H1 (cell line): ENCODE measurements at regions not wholly inside any gene's neighbourhood (a gene's known extent, or its start where the extent isn't known, plus 50 kb on each side); places are given as distances from the start of the nearest gene placed in this dataset.

ENCODE experiments used
- CTCF ChIA-PET: fragments of 300-600 bp; sonication (Branson Sonifier 250); formaldehyde crosslinking; loops from one replicate; lab custom pipeline; 2021; ENCODE audit not compliant: partially characterized antibody; lab: Charles Lee
- POLR2A ChIA-PET: fragments of 300-600 bp; sonication (Branson Sonifier 250); formaldehyde crosslinking; loops from one replicate; lab custom pipeline; 2021; ENCODE audit warnings: inconsistent platforms; ENCODE audit not compliant: partially characterized antibody; lab: Charles Lee
- DNase-seq, 2 experiments: peaks; one replicate each; pipeline versions ENCODE4 v3.0.0 to v3.0.0-alpha.2; 2010 to 2022; ENCODE audit warnings: low spot score in 2 of 2, low read depth in 1 of 2, mixed read lengths in 1 of 2
- FAIRE-seq: peaks from 2 replicates; lab custom pipeline; 2011; peaks lifted over from hg19 to GRCh38; lab: Jason Lieb, UNC
- H2AFZ ChIP-seq: 2 replicates; pipeline ENCODE4 v1.8.1; 2012; ENCODE audit warnings: low read length, inconsistent platforms
- H2AK5ac ChIP-seq: 2 replicates; pipeline ENCODE4 v1.6.1; 2013; ENCODE audit warnings: low read depth, low read length
- H2BK120ac ChIP-seq: replicated peaks from 2 replicates; pipeline ENCODE3; 2013; ENCODE audit warnings: low read depth, low read length, inconsistent platforms
- H2BK12ac ChIP-seq: 2 replicates; pipeline ENCODE4 v1.6.1; 2013; ENCODE audit warnings: low read depth, low read length
- H2BK15ac ChIP-seq: 2 replicates; pipeline ENCODE4 v1.6.1; 2013; ENCODE audit warnings: low read length
- H2BK20ac ChIP-seq: 2 replicates; pipeline ENCODE4 v1.6.1; 2013; ENCODE audit warnings: low read length
- H2BK5ac ChIP-seq: 2 replicates; pipeline ENCODE4 v1.6.1; 2013; ENCODE audit warnings: low read depth, low read length
- H3K14ac ChIP-seq: 2 replicates; pipeline ENCODE4 v1.6.1; 2013; ENCODE audit warnings: inconsistent platforms; ENCODE audit not compliant: insufficient read length
- H3K18ac ChIP-seq: 2 replicates; pipeline ENCODE4 v1.6.1; 2013; ENCODE audit warnings: low read length; ENCODE audit errors: extremely low read depth
- H3K23ac ChIP-seq: 2 replicates; pipeline ENCODE4 v1.6.1; 2013; ENCODE audit warnings: inconsistent platforms; ENCODE audit not compliant: insufficient read length
- H3K23me2 ChIP-seq: 2 replicates; pipeline ENCODE4 v1.6.1; 2013; ENCODE audit warnings: low read depth, low read length
- H3K27ac ChIP-seq: 2 replicates; pipeline ENCODE4 v1.6.1; 2011; ENCODE audit warnings: low read depth, low read length, inconsistent platforms
- H3K27me3 ChIP-seq, 4 experiments: replicated peaks in 1 of 4; 1 replicate in 1 of 4; 2 replicates in 3 of 4; pipeline versions ENCODE4 v1.6.1 to v1.8.1; 2011 to 2013; ENCODE audit warnings: low read length in 3 of 4, mild to moderate bottlenecking in 3 of 4, inconsistent platforms in 2 of 4, mixed read lengths in 2 of 4, moderate library complexity in 1 of 4; ENCODE audit not compliant: control insufficient read depth in 3 of 4, insufficient read depth in 3 of 4; ENCODE audit errors: extremely low read depth in 1 of 4
- H3K36me3 ChIP-seq, 4 experiments: 2 replicates each; pipeline versions ENCODE4 v1.6.1 to v1.8.1; 2011 to 2013; ENCODE audit warnings: mild to moderate bottlenecking in 4 of 4, low read length in 3 of 4, moderate library complexity in 2 of 4, control low read depth in 1 of 4, inconsistent platforms in 1 of 4; ENCODE audit not compliant: insufficient read depth in 4 of 4, control insufficient read depth in 2 of 4
- H3K4ac ChIP-seq: replicated peaks from 2 replicates; pipeline ENCODE3; 2013; ENCODE audit warnings: low read length, low read depth, mixed read lengths, inconsistent platforms; ENCODE audit not compliant: insufficient read length
- H3K4me1 ChIP-seq, 4 experiments: replicated peaks in 1 of 4; 1 replicate in 1 of 4; 2 replicates in 3 of 4; pipeline versions ENCODE4 v1.6.1 to v1.8.1; 2011 to 2013; ENCODE audit warnings: low read length in 3 of 4, inconsistent platforms in 2 of 4, mixed read lengths in 1 of 4; ENCODE audit not compliant: insufficient read depth in 4 of 4, control insufficient read depth in 3 of 4
- H3K4me2 ChIP-seq, 2 experiments: 2 replicates each; pipeline versions ENCODE4 v1.6.1 to v1.8.1; 2011 to 2013; ENCODE audit warnings: low read depth in 2 of 2, low read length in 2 of 2, control low read depth in 1 of 2, inconsistent platforms in 1 of 2, mild to moderate bottlenecking in 1 of 2; ENCODE audit not compliant: insufficient read depth in 1 of 2
- H3K4me3 ChIP-seq, 4 experiments: fragments of 200-600, 300-600 bp in 1 of 4; sonication (generic), shearing (Covaris generic), sonication (Bioruptor Twin) in 1 of 4; 2 replicates each; pipeline versions ENCODE4 v1.5.1 to v1.8.1; 2011 to 2016; ENCODE audit warnings: low read length in 4 of 4, low read depth in 3 of 4, control low read depth in 2 of 4, inconsistent platforms in 2 of 4, mild to moderate bottlenecking in 2 of 4, mixed read lengths in 1 of 4, moderate library complexity in 1 of 4; ENCODE audit not compliant: insufficient read depth in 2 of 4; ENCODE audit errors: extremely low read depth in 1 of 4
- H3K56ac ChIP-seq: replicated peaks from 2 replicates; pipeline ENCODE3; 2013; ENCODE audit warnings: low read depth, mild to moderate bottlenecking, mixed read lengths, low read length, inconsistent platforms; ENCODE audit not compliant: insufficient read length
- H3K79me1 ChIP-seq: 2 replicates; pipeline ENCODE4 v1.6.1; 2013; ENCODE audit warnings: low read depth, low read length, control low read depth
- H3K79me2 ChIP-seq, 2 experiments: 2 replicates each; pipeline versions ENCODE4 v1.6.1 to v1.8.1; 2012 to 2013; ENCODE audit warnings: low read length in 2 of 2, mild to moderate bottlenecking in 2 of 2, inconsistent platforms in 1 of 2; ENCODE audit not compliant: insufficient read depth in 2 of 2, control insufficient read depth in 1 of 2
- H3K9ac ChIP-seq, 4 experiments: replicated peaks in 1 of 4; 1 replicate in 1 of 4; 2 replicates in 3 of 4; pipeline versions ENCODE4 v1.6.1 to v1.8.1; 2011 to 2013; ENCODE audit warnings: low read depth in 3 of 4, low read length in 3 of 4, control low read depth in 2 of 4, mild to moderate bottlenecking in 2 of 4, moderate library complexity in 2 of 4, inconsistent platforms in 1 of 4; ENCODE audit errors: extremely low read depth in 1 of 4
- H3K9me3 ChIP-seq, 2 experiments: 2 replicates each; pipeline versions ENCODE4 v1.6.1 to v1.8.1; 2012 to 2013; ENCODE audit warnings: mild to moderate bottlenecking in 2 of 2, moderate library complexity in 2 of 2, control low read depth in 1 of 2, inconsistent platforms in 1 of 2, low read depth in 1 of 2, low read length in 1 of 2, mixed read lengths in 1 of 2; ENCODE audit not compliant: insufficient read depth in 2 of 2
- H4K20me1 ChIP-seq, 2 experiments: replicated peaks in 1 of 2; 2 replicates each; pipeline versions ENCODE3 to v1.8.1; 2011 to 2013; ENCODE audit warnings: inconsistent platforms in 2 of 2, low read length in 2 of 2, mild to moderate bottlenecking in 1 of 2; ENCODE audit not compliant: insufficient read depth in 2 of 2, control insufficient read depth in 1 of 2
- H4K5ac ChIP-seq: 2 replicates; pipeline ENCODE4 v1.6.1; 2013; ENCODE audit warnings: low read length, low read depth, mixed read lengths, inconsistent platforms; ENCODE audit not compliant: insufficient read length
- H4K8ac ChIP-seq: 2 replicates; pipeline ENCODE4 v1.8.0; 2013; ENCODE audit warnings: mild to moderate bottlenecking, moderate library complexity, low read length, inconsistent platforms; ENCODE audit not compliant: insufficient read depth; ENCODE audit errors: extremely low read depth
- H4K91ac ChIP-seq: replicated peaks from 2 replicates; pipeline ENCODE3; 2013; ENCODE audit warnings: low read length, mixed read lengths, inconsistent platforms; ENCODE audit not compliant: insufficient read length
- BCL11A ChIP-seq, 2 experiments: IDR thresholded peaks; one replicate each; pipeline ENCODE4 v1.6.1; 2011; ENCODE audit warnings: low read depth in 2 of 2, low read length in 2 of 2, mild to moderate bottlenecking in 2 of 2
- BRCA1 ChIP-seq: IDR thresholded peaks from 2 replicates; pipeline ENCODE4 v1.6.1; 2012; ENCODE audit warnings: low read depth, low read length, improper control_type of control experiment
- CEBPB ChIP-seq: IDR thresholded peaks from 2 replicates; pipeline ENCODE4 v1.6.1; 2012; ENCODE audit warnings: low read depth, low read length
- KDM1A ChIP-seq: fragments of 200-600, 300-600 bp; sonication (generic); IDR thresholded peaks from 2 replicates; pipeline ENCODE4 v1.7.1; 2016; ENCODE audit warnings: mild to moderate bottlenecking, low read length, borderline replicate concordance
- NANOG ChIP-seq: IDR thresholded peaks from 2 replicates; pipeline ENCODE4 v1.6.1; 2011; ENCODE audit warnings: low read length, low read depth, mild to moderate bottlenecking, inconsistent platforms; ENCODE audit not compliant: insufficient read depth, poor library complexity, severe bottlenecking
- RAD21 ChIP-seq, 2 experiments: IDR thresholded peaks in 1 of 2; conservative IDR thresholded peaks in 1 of 2; 2 replicates each; pipeline ENCODE4 v1.6.1; 2011; ENCODE audit warnings: low read depth in 2 of 2, low read length in 2 of 2, improper control_type of control experiment in 1 of 2, inconsistent platforms in 1 of 2, mild to moderate bottlenecking in 1 of 2, moderate library complexity in 1 of 2
- RNF2 ChIP-seq: fragments of 200-900, 300-1000 bp; sonication (generic); IDR thresholded peaks from 2 replicates; pipeline ENCODE4 v1.7.1; 2016; ENCODE audit warnings: borderline replicate concordance, low read depth, mild to moderate bottlenecking, antibody characterized with exemption, low read length; ENCODE audit not compliant: poor library complexity, severe bottlenecking; ENCODE audit errors: missing control alignments
- TAF7 ChIP-seq: optimal IDR thresholded peaks from 2 replicates; pipeline ENCODE3; 2011; ENCODE audit warnings: low read depth, mild to moderate bottlenecking, inconsistent platforms, low read length, moderate library complexity, borderline replicate concordance
- WGBS, 2 experiments: shearing (Covaris generic) in 1 of 2; methylation state at CpG; one replicate each; pipeline versions ENCODE4 v1.1.6 to v1.1.7; 2013 to 2015; ENCODE audit warnings: low lambda C conversion rate in 2 of 2, mixed read lengths in 2 of 2, inconsistent platforms in 1 of 2, low coverage in 1 of 2, missing lambda C conversion rate in 1 of 2; ENCODE audit not compliant: insufficient replicate concordance in 2 of 2, insufficient coverage in 1 of 2, insufficient read length in 1 of 2; ENCODE audit errors: extremely low coverage in 1 of 2, missing lambda C conversion rate in 1 of 2; 5-methylcytosine and 5-hydroxymethylcytosine counted together

DNA sequence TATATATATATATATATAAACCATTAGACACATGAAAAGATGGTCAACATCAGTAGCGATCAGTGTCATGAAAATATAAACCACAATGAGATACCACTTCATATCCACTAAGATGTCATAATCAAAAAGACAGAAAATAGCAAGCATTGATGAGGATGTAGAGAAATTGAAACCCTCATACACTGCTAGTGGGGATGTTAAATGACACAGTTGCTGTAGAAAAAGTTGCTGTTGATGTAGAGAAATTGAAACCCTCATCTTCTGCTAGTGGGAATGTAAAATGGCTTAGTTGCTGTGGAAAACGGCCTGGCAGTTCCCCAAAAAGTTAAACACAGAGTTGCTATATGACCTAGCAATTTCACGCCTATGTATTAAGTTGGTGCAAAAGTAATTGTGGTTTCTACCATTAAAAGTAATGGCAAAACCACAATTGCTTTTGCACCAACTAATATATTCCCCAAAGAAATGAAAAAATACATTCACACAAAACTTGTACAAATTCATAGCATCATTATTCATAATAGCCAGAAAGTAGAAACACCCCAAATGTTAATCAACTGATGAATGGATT, 120.5 kb upstream of the ZWINT start:
- no peaks in the 10 kb centered on the region for H3K36me3 ChIP-seq
- no peaks in the 10 kb centered on the region for H3K4me1 ChIP-seq
- H4K8ac ChIP-seq: no peak overlapping the region
- no peaks in the 10 kb centered on the region for H3K79me2 ChIP-seq
- no peak overlapping the region for H2BK120ac ChIP-seq
- no peak overlapping the region for H4K5ac ChIP-seq
- no peak overlapping the region for H2BK5ac ChIP-seq
- ChIA-PET POLR2A (no interaction called here), CTCF (no interaction called here)
- no peaks in the 10 kb centered on the region for H3K79me1 ChIP-seq
- no peak overlapping the region for H3K27ac ChIP-seq
- FAIRE-seq: no peak
- H2BK20ac ChIP-seq: no peak overlapping the region
- no peaks in the 10 kb centered on the region for H3K23me2 ChIP-seq
- no peaks in the 10 kb centered on the region for H4K20me1 ChIP-seq
- no peak overlapping the region for H2BK15ac ChIP-seq
- no peak overlapping the region for H3K4me3 ChIP-seq
- H3K4me2 ChIP-seq: no peak overlapping the region
- H2AK5ac ChIP-seq: no peak overlapping the region
- no peak overlapping the region for H2BK12ac ChIP-seq
- H3K4ac ChIP-seq: no peak overlapping the region
- TF ChIP-seq CEBPB (no peak), RNF2 (no peak), NANOG (no peak), RAD21 (IDR thresholded peaks at IDR 0.05 in 1 of 2, conservative IDR thresholded peaks at IDR 0.05 in 1 of 2; ENCODE audit: low read depth in 2 of 2, low read length in 2 of 2) (no peak), BRCA1 (no peak), KDM1A (no peak), BCL11A (IDR thresholded peaks at IDR 0.05; ENCODE audit: low read depth in 2 of 2, low read length in 2 of 2) (no peak), TAF7 (no peak)
- no peak overlapping the region for H3K18ac ChIP-seq
- H3K27me3 ChIP-seq: no peaks in the 10 kb centered on the region
- H3K56ac ChIP-seq: no peak overlapping the region
- no peaks in the 10 kb centered on the region for H3K9me3 ChIP-seq
- H2AFZ ChIP-seq: no peak overlapping the region
- H3K14ac ChIP-seq: no peak overlapping the region
- H3K9ac ChIP-seq: no peak overlapping the region
- WGBS, 2 experiments: 94% methylated on average over 3 of the region's 3 CpGs; no CpG with 5 or more reads in 1 of the 2 experiments
- H4K91ac ChIP-seq: no peak overlapping the region
- H3K23ac ChIP-seq: no peak overlapping the region
- DNase-seq: no peak
